ENCODE measurements at regions not wholly inside any gene's neighbourhood (a gene's known extent, or its start where the extent isn't known, plus 50 kb on each side); places are given as distances from the start of the nearest gene placed in this dataset.

GRCh38 chr18:51523671-51524070 lies 326.2 kb upstream of the MEX3C start:
- H3K4me1 Mint-ChIP-seq (ENCODE audit: low read depth), result no peaks in the 10 kb centered on the region

GRCh38 chr18:51525453-51526225 lies 328.2 kb upstream of the MEX3C start:
- DNase-seq, result no peak
- H3K4me3 Mint-ChIP-seq, result no peak overlapping the region
- no peaks in the 10 kb centered on the region for H3K4me1 Mint-ChIP-seq (ENCODE audit: low read depth)
- no peaks in the 10 kb centered on the region for H3K36me3 Mint-ChIP-seq (ENCODE audit: low read depth)
- H3K27me3 Mint-ChIP-seq (ENCODE audit: insufficient read depth), result no peaks in the 10 kb centered on the region
- TF ChIP-seq CTCF (IDR thresholded peaks at IDR 0.05), result no peak
- H3K27ac Mint-ChIP-seq, result no peak overlapping the region
- H3K9me3 Mint-ChIP-seq, result peaks cover 38% of the 10 kb centered on the region

More at GRCh38 chr18:51523671-51524070, 326.2 kb upstream of the MEX3C start:
- Mint-ChIP-seq H3K9me3 (peaks cover 39% of the 10 kb centered on the region), H3K27me3 (ENCODE audit: insufficient read depth) (no peaks in the 10 kb centered on the region), H3K27ac (no peak overlapping the region), H3K36me3 (ENCODE audit: low read depth) (no peaks in the 10 kb centered on the region), H3K4me3 (no peak overlapping the region)
- no peak for TF ChIP-seq CTCF (IDR thresholded peaks at IDR 0.05)
- no peak for DNase-seq

GRCh38 chr18:51527826-51528225 lies 330.3 kb upstream of the MEX3C start:
- H3K36me3 Mint-ChIP-seq (ENCODE audit: low read depth), result no peaks in the 10 kb centered on the region
- H3K4me3 Mint-ChIP-seq, result no peak overlapping the region
- no peak for TF ChIP-seq CTCF (IDR thresholded peaks at IDR 0.05)
- no peak overlapping the region for H3K27ac Mint-ChIP-seq
- H3K4me1 Mint-ChIP-seq (ENCODE audit: low read depth), result no peaks in the 10 kb centered on the region
- no peaks in the 10 kb centered on the region for H3K27me3 Mint-ChIP-seq (ENCODE audit: insufficient read depth)
- H3K9me3 Mint-ChIP-seq, result peaks cover 38% of the 10 kb centered on the region
- DNase-seq, result no peak

- Mint-ChIP-seq H3K27ac (no peak overlapping the region), H3K4me3 (no peak overlapping the region), H3K27me3 (ENCODE audit: insufficient read depth) (no peaks in the 10 kb centered on the region), H3K9me3 (peaks cover 22% of the 10 kb centered on the region), H3K4me1 (ENCODE audit: low read depth) (no peaks in the 10 kb centered on the region), H3K36me3 (ENCODE audit: low read depth) (no peaks in the 10 kb centered on the region)
- DNase-seq, result no peak
- no peak for TF ChIP-seq CTCF (IDR thresholded peaks at IDR 0.05)
Observed at GRCh38 chr18:51531501-51531900, 334.0 kb upstream of the MEX3C start.

- Mint-ChIP-seq H3K27ac (no peak overlapping the region), H3K4me3 (no peak overlapping the region), H3K4me1 (ENCODE audit: low read depth) (no peaks in the 10 kb centered on the region), H3K36me3 (ENCODE audit: low read depth) (0 out of 2 replicates have a peak, but pooled peaks cover 6% of the 10 kb centered on the region), H3K9me3 (peaks cover 25% of the 10 kb centered on the region), H3K27me3 (ENCODE audit: insufficient read depth) (no peaks in the 10 kb centered on the region)
- no peak for TF ChIP-seq CTCF (IDR thresholded peaks at IDR 0.05)
- DNase-seq, result no peak
Observed at GRCh38 chr18:51537487-51537886, 340.0 kb upstream of the MEX3C start.

All from HFFc6 (cell line).